ENCODE measurements at regions not wholly inside any gene's neighbourhood (a gene's known extent, or its start where the extent isn't known, plus 50 kb on each side); places are given as distances from the start of the nearest gene placed in this dataset.

DNA sequence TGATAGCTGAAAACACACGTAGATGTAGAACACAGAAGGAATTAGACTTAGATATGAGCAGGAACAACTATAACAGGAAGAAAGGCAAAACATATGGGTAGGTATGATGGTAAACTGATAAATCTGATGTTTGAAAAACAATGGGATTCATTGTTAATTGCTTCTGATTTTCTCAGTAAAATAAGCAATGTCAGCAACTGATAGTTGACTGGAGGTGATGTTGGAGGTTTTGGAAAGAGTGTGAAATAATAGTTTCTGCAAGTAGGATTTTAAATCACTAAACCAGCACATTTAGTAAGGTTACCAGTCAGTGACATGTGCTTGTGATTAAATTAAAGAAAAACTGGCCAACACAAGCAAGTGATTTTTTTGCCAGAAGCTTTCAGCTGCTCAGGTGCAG is 123.0 kb upstream of the CPNE8 start:
- TF ChIP-seq, protein P1, sequence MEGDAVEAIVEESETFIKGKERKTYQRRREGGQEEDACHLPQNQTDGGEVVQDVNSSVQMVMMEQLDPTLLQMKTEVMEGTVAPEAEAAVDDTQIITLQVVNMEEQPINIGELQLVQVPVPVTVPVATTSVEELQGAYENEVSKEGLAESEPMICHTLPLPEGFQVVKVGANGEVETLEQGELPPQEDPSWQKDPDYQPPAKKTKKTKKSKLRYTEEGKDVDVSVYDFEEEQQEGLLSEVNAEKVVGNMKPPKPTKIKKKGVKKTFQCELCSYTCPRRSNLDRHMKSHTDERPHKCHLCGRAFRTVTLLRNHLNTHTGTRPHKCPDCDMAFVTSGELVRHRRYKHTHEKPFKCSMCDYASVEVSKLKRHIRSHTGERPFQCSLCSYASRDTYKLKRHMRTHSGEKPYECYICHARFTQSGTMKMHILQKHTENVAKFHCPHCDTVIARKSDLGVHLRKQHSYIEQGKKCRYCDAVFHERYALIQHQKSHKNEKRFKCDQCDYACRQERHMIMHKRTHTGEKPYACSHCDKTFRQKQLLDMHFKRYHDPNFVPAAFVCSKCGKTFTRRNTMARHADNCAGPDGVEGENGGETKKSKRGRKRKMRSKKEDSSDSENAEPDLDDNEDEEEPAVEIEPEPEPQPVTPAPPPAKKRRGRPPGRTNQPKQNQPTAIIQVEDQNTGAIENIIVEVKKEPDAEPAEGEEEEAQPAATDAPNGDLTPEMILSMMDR (IDR thresholded peaks at IDR 0.05) = no peak
- TF ChIP-seq POLR2AphosphoS5 (IDR thresholded peaks at IDR 0.05) = no peak

All from breast epithelium (tissue), 3 donors.